Spleen (tissue), 11 donors: ENCODE measurements at regions not wholly inside any gene's neighbourhood (a gene's known extent, or its start where the extent isn't known, plus 50 kb on each side); places are given as distances from the start of the nearest gene placed in this dataset.

Source experiments
- DNase-seq: peaks from one replicate; pipeline ENCODE4 v3.0.0-alpha.2; 2020
- H3K27ac ChIP-seq, 8 donors: fragments of 200-600 bp; sonication (generic) in 7 of 8; 1 replicate in 4 of 8; 2 replicates in 4 of 8; pipeline versions ENCODE4 v1.5.0 to v1.8.0; 2016 to 2021; ENCODE audit warnings: inconsistent platforms in 4 of 8, mild to moderate bottlenecking in 4 of 8, moderate library complexity in 1 of 8
- H3K27me3 ChIP-seq, 7 donors: fragments of 200-600 bp; sonication (generic) in 6 of 7; replicated peaks in 1 of 7; 1 replicate in 4 of 7; 2 replicates in 3 of 7; pipeline versions ENCODE4 v1.5.0 to v1.8.0; 2016 to 2021; ENCODE audit warnings: inconsistent platforms in 3 of 7, mild to moderate bottlenecking in 1 of 7
- H3K36me3 ChIP-seq, 6 donors: fragments of 200-600 bp; sonication (generic) in 5 of 6; 1 replicate in 4 of 6; 2 replicates in 2 of 6; pipeline versions ENCODE4 v1.5.0 to v1.8.0; 2016 to 2021; ENCODE audit warnings: inconsistent platforms in 2 of 6
- H3K4me1 ChIP-seq, 6 donors: fragments of 200-600 bp; sonication (generic) in 5 of 6; 1 replicate in 3 of 6; 2 replicates in 3 of 6; pipeline versions ENCODE4 v1.5.0 to v1.8.0; 2016 to 2021; ENCODE audit warnings: inconsistent platforms in 3 of 6
- H3K4me3 ChIP-seq, 8 donors: fragments of 200-600 bp; sonication (generic) in 7 of 8; 1 replicate in 4 of 8; 2 replicates in 4 of 8; pipeline versions ENCODE4 v1.5.0 to v1.8.0; 2016 to 2021; ENCODE audit warnings: inconsistent platforms in 4 of 8, mild to moderate bottlenecking in 4 of 8, moderate library complexity in 2 of 8
- H3K9me3 ChIP-seq, 8 donors: fragments of 200-600 bp; sonication (generic) in 7 of 8; 1 replicate in 4 of 8; 2 replicates in 4 of 8; pipeline versions ENCODE4 v1.5.0 to v1.8.0; 2016 to 2021; ENCODE audit warnings: inconsistent platforms in 4 of 8
- POLR2A ChIP-seq, 3 donors: fragments of 450-650 bp; IDR thresholded peaks; one replicate each; pipeline ENCODE4 v1.5.1; 2017; ENCODE audit warnings: antibody characterized with exemption in 3 of 3, mild to moderate bottlenecking in 1 of 3
- POLR2AphosphoS5 ChIP-seq, 3 donors: sonication (generic); formaldehyde crosslinking; IDR thresholded peaks; one replicate each; pipeline ENCODE4 v1.5.1; 2017; ENCODE audit warnings: antibody characterized with exemption in 3 of 3
- WGBS, 5 donors: extraction: QIAGEN DNeasy Blood & Tissue Kit in 3 of 5; methylation state at CpG; one replicate each; pipeline versions ENCODE4 v1.1.5 to v1.1.7; 2013 to 2018; 5-methylcytosine and 5-hydroxymethylcytosine counted together
- intact Hi-C: fragments of 100-400 bp; cut with DNase I; formaldehyde crosslinking; loops from one replicate; pipeline ENCODE4 v1.15.0; 2023; ENCODE audit warnings: low total_unique reads
- TF ChIP-seq, protein P1 (sequence below), 11 experiments: fragments of 200-600 bp in 7 of 11; fragments of 450-650 bp in 4 of 11; sonication (generic) in 4 of 11; IDR thresholded peaks in 8 of 11; conservative IDR thresholded peaks in 3 of 11; 1 replicate in 7 of 11; 2 replicates in 4 of 11; pipeline versions ENCODE4 v1.4.0 to v1.8.0; 2016 to 2021; ENCODE audit warnings: antibody characterized with exemption in 11 of 11, inconsistent platforms in 4 of 11, mild to moderate bottlenecking in 1 of 11
- donor health status: healthy with polysubstance abuse.
- donor health status: DM: no; HTN: no; CAD: no; lungs with moderate emphysema.
- donor health status: DM: no; HTN: no; CAD: no.
- donor health status: Bipolar disorder and iron deficiency.
- donor health status: healthy.
- donor health status: DM: no; HTN: no; CAD: no.
- donor health status: DM: yes; HTN: yes; CAD: no.

DNA sequence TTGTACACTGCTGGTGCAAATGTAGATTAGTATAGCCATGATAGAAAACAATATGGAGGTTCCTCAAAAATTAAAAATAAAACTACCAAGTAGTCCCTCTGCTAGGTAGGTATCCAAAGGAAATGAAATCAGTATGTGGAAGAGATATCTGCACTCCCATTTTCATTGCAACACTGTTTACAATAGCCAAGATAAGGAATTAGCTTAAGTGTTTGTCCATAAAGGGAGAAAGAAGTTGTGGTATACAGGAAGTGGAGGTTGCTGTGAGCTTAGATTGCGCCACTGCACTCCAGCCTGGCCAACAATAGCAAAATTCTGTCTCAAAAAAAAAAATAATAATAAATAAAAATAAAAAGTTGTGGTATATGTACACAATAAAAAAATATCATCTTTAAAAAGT lies 325.0 kb upstream of the EMCN start:
- intact Hi-C loops, result no loop called here
- no peak overlapping the region for H3K27ac ChIP-seq
- H3K4me1 ChIP-seq, result no peaks in the 10 kb centered on the region
- no peaks in the 10 kb centered on the region for H3K36me3 ChIP-seq
- no peak for DNase-seq
- H3K4me3 ChIP-seq, result no peak overlapping the region
- H3K27me3 ChIP-seq, result no peaks in the 10 kb centered on the region
- no peaks in the 10 kb centered on the region for H3K9me3 ChIP-seq
- 67 to 90% (median 82%) methylated on average over 1 of the region's 1 CpG for WGBS, 5 donors
- TF ChIP-seq, protein P1, sequence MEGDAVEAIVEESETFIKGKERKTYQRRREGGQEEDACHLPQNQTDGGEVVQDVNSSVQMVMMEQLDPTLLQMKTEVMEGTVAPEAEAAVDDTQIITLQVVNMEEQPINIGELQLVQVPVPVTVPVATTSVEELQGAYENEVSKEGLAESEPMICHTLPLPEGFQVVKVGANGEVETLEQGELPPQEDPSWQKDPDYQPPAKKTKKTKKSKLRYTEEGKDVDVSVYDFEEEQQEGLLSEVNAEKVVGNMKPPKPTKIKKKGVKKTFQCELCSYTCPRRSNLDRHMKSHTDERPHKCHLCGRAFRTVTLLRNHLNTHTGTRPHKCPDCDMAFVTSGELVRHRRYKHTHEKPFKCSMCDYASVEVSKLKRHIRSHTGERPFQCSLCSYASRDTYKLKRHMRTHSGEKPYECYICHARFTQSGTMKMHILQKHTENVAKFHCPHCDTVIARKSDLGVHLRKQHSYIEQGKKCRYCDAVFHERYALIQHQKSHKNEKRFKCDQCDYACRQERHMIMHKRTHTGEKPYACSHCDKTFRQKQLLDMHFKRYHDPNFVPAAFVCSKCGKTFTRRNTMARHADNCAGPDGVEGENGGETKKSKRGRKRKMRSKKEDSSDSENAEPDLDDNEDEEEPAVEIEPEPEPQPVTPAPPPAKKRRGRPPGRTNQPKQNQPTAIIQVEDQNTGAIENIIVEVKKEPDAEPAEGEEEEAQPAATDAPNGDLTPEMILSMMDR (IDR thresholded peaks at IDR 0.05 in 8 of 11, conservative IDR thresholded peaks at IDR 0.05 in 3 of 11), result no peak
- TF ChIP-seq POLR2AphosphoS5 (IDR thresholded peaks at IDR 0.05), result no peak
- no peak for TF ChIP-seq POLR2A (IDR thresholded peaks at IDR 0.05)

DNA sequence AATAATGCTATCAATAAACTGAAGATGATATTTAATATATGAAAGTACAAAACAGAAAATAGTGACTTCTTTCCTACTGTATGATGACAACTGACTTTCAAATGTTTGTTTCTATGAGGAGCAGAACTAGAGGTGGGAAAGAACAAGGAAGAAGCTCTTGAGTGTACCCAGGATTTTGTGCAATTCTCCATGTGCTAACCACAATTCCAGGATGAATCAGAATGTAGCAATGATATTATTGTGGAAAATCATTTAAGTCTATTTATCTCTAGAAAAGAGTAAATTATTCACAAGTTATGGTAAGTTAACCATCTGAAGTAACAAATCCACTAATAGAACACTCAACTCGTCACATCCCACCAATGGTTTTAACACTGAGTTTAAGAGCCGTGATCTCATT lies 324.1 kb upstream of the EMCN start:
- Histone ChIP-seq H3K27ac (no peak overlapping the region), H3K27me3 (no peaks in the 10 kb centered on the region), H3K4me1 (no peaks in the 10 kb centered on the region), H3K9me3 (no peaks in the 10 kb centered on the region), H3K4me3 (no peak overlapping the region), H3K36me3 (no peaks in the 10 kb centered on the region)
- intact Hi-C loops, result no loop called here
- no peak for DNase-seq
- WGBS, 5 donors, result 92 to 97% (median 96%) methylated on average over 2 of the region's 2 CpGs
- TF ChIP-seq POLR2A (IDR thresholded peaks at IDR 0.05) (no peak), POLR2AphosphoS5 (IDR thresholded peaks at IDR 0.05) (no peak)
- TF ChIP-seq, protein P1 (IDR thresholded peaks at IDR 0.05 in 8 of 11, conservative IDR thresholded peaks at IDR 0.05 in 3 of 11), result no peak

GRCh38 chr4:100839712-100840111 lies 321.9 kb upstream of the EMCN start:
- no peaks in the 10 kb centered on the region for H3K27me3 ChIP-seq
- H3K27ac ChIP-seq, result no peak overlapping the region
- TF ChIP-seq, protein P1 (IDR thresholded peaks at IDR 0.05 in 8 of 11, conservative IDR thresholded peaks at IDR 0.05 in 3 of 11), result no peak
- TF ChIP-seq POLR2A (IDR thresholded peaks at IDR 0.05) (no peak), POLR2AphosphoS5 (IDR thresholded peaks at IDR 0.05) (no peak)
- H3K4me3 ChIP-seq, result no peak overlapping the region
- no peaks in the 10 kb centered on the region for H3K36me3 ChIP-seq
- no peaks in the 10 kb centered on the region for H3K4me1 ChIP-seq
- intact Hi-C loops, result no loop called here
- H3K9me3 ChIP-seq, result no peaks in the 10 kb centered on the region
- no peak for DNase-seq
- 90 to 99% (median 95%) methylated on average over 2 of the region's 2 CpGs for WGBS, 5 donors

DNA sequence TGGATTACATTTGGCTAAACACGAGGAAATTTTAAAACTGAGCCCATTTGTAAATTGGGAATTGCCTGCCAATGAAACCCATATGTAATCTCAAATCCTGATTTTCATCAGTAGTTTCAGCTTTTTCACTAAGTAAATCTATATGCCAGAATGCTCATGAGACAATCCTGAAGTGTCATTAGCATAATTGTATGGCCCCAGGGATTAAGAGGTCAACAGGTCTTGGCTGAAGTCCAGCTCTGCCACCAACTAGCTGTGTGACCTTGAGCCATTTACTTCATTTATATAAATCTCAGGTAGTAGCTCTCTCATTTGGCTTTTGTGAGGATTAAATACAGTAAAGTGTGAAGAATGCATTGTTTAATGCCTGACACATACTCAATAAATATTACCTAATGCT lies 320.5 kb upstream of the EMCN start:
- DNase-seq, result no peak
- H3K27ac ChIP-seq, result no peak overlapping the region
- TF ChIP-seq, protein P1 (IDR thresholded peaks at IDR 0.05 in 8 of 11, conservative IDR thresholded peaks at IDR 0.05 in 3 of 11), result no peak
- no peak for TF ChIP-seq POLR2AphosphoS5 (IDR thresholded peaks at IDR 0.05)
- no peak for TF ChIP-seq POLR2A (IDR thresholded peaks at IDR 0.05)
- H3K4me1 ChIP-seq, result no peaks in the 10 kb centered on the region
- WGBS, 5 donors, result 73 to 100% (median 85%) methylated on average over 1 of the region's 1 CpG
- H3K9me3 ChIP-seq, result no peaks in the 10 kb centered on the region
- no peak overlapping the region for H3K4me3 ChIP-seq
- no peaks in the 10 kb centered on the region for H3K27me3 ChIP-seq
- intact Hi-C loops, result no loop called here
- no peaks in the 10 kb centered on the region for H3K36me3 ChIP-seq
